ENCODE measurements at regions not wholly inside any gene's neighbourhood (a gene's known extent, or its start where the extent isn't known, plus 50 kb on each side); places are given as distances from the start of the nearest gene placed in this dataset.

GRCh38 chr1:56313560-56313959 is 265.8 kb downstream of the PLPP3 start:
- H3K27ac ChIP-seq (ENCODE audit: low read depth, low read length): no peak overlapping the region
- H3K9me3 ChIP-seq (ENCODE audit: control insufficient read depth, insufficient read depth, low read length): no peaks in the 10 kb centered on the region
- no peaks in the 10 kb centered on the region for H3K27me3 ChIP-seq (ENCODE audit: control insufficient read depth, insufficient read depth, low read length)
- no peak overlapping the region for H3K4me3 ChIP-seq (ENCODE audit: low read depth, low read length)
- CTCF ChIA-PET: no interaction called here
- TF ChIP-seq CTCF (IDR thresholded peaks at IDR 0.05; ENCODE audit: low read depth, low read length): no peak
- POLR2A ChIA-PET: no interaction called here
- no peak for DNase-seq (ENCODE audit: low read depth, low spot score)

DNA sequence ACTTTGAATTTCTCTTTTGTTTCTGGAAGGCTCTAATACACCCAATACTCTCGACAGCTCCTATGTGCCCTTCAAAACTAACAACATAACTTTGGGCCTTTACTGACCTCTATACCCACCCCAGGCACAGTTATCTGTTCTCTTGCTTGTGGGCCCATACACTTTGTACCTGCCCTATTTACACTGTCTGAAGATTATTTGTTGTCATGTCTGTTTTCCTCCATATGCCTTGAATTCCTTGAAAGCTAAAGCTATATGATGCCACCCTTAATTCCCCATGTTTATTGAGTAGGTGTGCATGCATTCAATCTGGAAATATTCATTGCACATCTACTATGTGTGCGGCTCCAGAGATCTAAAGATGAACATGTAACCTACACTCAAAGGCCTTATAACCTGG is 267.6 kb downstream of the PLPP3 start:
- DNase-seq (ENCODE audit: low read depth, low spot score): no peak
- ChIA-PET CTCF (no interaction called here), POLR2A (no interaction called here)
- H3K27me3 ChIP-seq (ENCODE audit: control insufficient read depth, insufficient read depth, low read length): no peaks in the 10 kb centered on the region
- no peaks in the 10 kb centered on the region for H3K9me3 ChIP-seq (ENCODE audit: control insufficient read depth, insufficient read depth, low read length)
- TF ChIP-seq CTCF (IDR thresholded peaks at IDR 0.05; ENCODE audit: low read depth, low read length): no peak
- no peak overlapping the region for H3K4me3 ChIP-seq (ENCODE audit: low read depth, low read length)
- no peak overlapping the region for H3K27ac ChIP-seq (ENCODE audit: low read depth, low read length)

DNA sequence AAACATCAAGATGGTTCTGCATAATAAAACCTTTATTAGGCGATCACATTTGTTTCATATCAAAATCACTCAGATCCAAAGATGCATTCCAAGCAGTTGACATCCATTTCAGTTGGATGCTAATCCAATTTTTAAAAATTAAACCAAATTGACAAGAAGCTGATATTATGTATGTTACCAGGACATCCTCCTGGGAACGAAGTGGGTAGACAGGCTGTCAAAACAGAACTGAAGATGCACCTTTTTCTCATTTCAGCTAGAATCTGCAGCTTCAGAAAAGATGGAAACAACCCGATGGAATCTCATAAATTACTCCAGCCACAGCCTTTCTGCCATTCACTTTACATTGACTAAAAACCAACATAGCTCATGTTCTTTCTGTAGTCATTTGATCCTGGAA is 268.4 kb downstream of the PLPP3 start:
- no peak overlapping the region for H3K27ac ChIP-seq (ENCODE audit: low read depth, low read length)
- no peaks in the 10 kb centered on the region for H3K27me3 ChIP-seq (ENCODE audit: control insufficient read depth, insufficient read depth, low read length)
- CTCF ChIA-PET: no interaction called here
- no peak for DNase-seq (ENCODE audit: low read depth, low spot score)
- no peaks in the 10 kb centered on the region for H3K9me3 ChIP-seq (ENCODE audit: control insufficient read depth, insufficient read depth, low read length)
- POLR2A ChIA-PET: no interaction called here
- no peak for TF ChIP-seq CTCF (IDR thresholded peaks at IDR 0.05; ENCODE audit: low read depth, low read length)
- no peak overlapping the region for H3K4me3 ChIP-seq (ENCODE audit: low read depth, low read length)

DNA sequence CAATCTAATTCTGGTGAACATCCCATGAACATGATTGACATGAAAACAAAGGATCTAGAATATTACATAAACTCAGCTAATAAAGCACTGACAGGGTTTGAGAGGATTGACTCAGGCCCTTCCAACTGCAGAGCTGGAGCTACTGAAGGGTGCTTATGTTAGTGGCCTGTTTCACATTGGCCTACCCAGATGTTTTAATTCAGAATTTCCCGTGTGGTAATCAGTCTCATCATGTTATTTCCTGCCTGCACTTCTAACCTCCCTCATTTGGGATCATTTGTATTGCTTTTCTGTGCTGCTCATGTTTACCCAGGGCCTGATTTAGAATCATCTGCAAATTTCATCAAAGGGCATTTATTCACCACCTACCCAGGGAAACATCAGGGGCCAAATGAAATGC is 270.3 kb downstream of the PLPP3 start:
- no peak for TF ChIP-seq CTCF (IDR thresholded peaks at IDR 0.05; ENCODE audit: low read depth, low read length)
- ChIA-PET CTCF (no interaction called here), POLR2A (no interaction called here)
- Histone ChIP-seq H3K27ac (ENCODE audit: low read depth, low read length) (no peak overlapping the region), H3K27me3 (ENCODE audit: control insufficient read depth, insufficient read depth, low read length) (no peaks in the 10 kb centered on the region), H3K9me3 (ENCODE audit: control insufficient read depth, insufficient read depth, low read length) (no peaks in the 10 kb centered on the region), H3K4me3 (ENCODE audit: low read depth, low read length) (no peak overlapping the region)
- no peak for DNase-seq (ENCODE audit: low read depth, low spot score)

DNA sequence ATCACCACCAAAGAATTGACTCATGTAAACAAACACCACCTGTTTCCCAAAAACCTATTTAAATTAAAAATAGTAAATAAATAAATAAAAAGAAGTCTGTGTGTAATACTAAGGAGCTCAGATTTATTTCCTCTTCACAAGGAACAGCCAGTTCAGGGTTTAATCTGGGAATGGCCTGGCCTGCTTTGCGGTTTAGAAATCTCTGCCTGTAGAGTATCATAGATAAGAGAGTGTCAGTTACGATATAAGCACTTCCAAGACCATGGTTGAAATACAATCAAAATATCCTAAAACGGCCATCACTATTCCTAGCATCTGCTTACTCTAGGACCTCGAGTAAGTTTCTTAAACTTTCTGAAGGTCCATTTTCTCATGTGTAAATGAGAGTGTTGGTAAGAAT is 274.4 kb downstream of the PLPP3 start:
- DNase-seq (ENCODE audit: low read depth, low spot score): no peak
- Histone ChIP-seq H3K27me3 (ENCODE audit: control insufficient read depth, insufficient read depth, low read length) (no peaks in the 10 kb centered on the region), H3K27ac (ENCODE audit: low read depth, low read length) (no peak overlapping the region), H3K4me3 (ENCODE audit: low read depth, low read length) (no peak overlapping the region), H3K9me3 (ENCODE audit: control insufficient read depth, insufficient read depth, low read length) (no peaks in the 10 kb centered on the region)
- CTCF ChIA-PET: no interaction called here
- TF ChIP-seq CTCF (IDR thresholded peaks at IDR 0.05; ENCODE audit: low read depth, low read length): no peak
- POLR2A ChIA-PET: no interaction called here
